Astrocyte of the spinal cord (primary cell): ENCODE measurements at regions not wholly inside any gene's neighbourhood (a gene's known extent, or its start where the extent isn't known, plus 50 kb on each side); places are given as distances from the start of the nearest gene placed in this dataset.

Source experiments
- DNase-seq: peaks from one replicate; pipeline ENCODE4 v3.0.0; 2011; ENCODE audit warnings: low read depth, low spot score
- H3K4me3 ChIP-seq: 2 replicates; pipeline ENCODE4 v1.5.1; 2011; ENCODE audit warnings: low read depth, mild to moderate bottlenecking, low read length, moderate library complexity
- CTCF ChIP-seq: IDR thresholded peaks from 2 replicates; pipeline ENCODE4 v1.5.1; 2012; ENCODE audit warnings: low read depth, mild to moderate bottlenecking, low read length, inconsistent platforms
- in situ Hi-C: cut with HindIII; loops from 2 replicates; pipeline ENCODE4 v1.10.0; 2017; ENCODE audit warnings: low sequenced_read_pairs

DNA sequence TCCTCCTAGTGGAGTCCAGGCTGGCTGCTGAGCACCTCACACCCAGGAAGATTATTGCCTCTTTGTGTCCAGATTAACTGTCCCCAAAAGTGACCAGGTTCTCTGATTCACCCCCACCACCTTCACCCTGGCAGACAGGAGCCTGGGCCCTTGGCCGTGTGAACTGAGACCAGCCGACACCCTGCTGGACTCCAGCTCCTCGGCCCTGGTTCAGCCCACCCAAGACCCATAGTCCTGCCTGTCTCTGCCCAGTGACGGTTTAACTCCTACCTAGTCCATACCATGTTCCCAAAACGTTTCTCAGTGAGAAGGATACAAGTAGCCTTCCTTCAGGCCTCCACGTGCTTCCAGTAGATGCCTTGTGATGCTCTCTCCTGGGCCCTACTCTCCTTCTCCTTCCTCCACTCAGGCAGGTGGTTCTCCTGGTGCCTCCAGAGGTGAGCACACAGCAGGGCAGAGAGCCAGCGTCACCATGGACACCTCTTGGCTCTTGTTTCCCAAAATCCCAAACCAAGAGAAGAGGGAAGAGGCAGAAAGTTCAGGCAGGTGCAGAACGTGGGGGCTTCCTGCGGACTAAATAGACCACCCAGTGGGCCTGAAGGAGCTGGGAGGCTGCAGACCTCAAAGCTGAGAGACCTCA is 134.4 kb upstream of the CST7 start:
- H3K4me3 ChIP-seq = no peak overlapping the region
- in situ Hi-C loops = no loop called here
- TF ChIP-seq CTCF = no peak
- no peak for DNase-seq

GRCh38 chr20:24815196-24815815 is 133.8 kb upstream of the CST7 start:
- TF ChIP-seq CTCF = no peak
- no peak for DNase-seq
- in situ Hi-C loops = no loop called here
- no peak overlapping the region for H3K4me3 ChIP-seq

- in situ Hi-C loops = no loop called here
- H3K4me3 ChIP-seq = no peak overlapping the region
- DNase-seq = no peak
- TF ChIP-seq CTCF = no peak
Observed at GRCh38 chr20:24815931-24816330, 133.1 kb upstream of the CST7 start.

- H3K4me3 ChIP-seq = no peak overlapping the region
- DNase-seq = no peak
- TF ChIP-seq CTCF = no peak
- in situ Hi-C loops = no loop called here
Observed at GRCh38 chr20:24816431-24816830, 132.6 kb upstream of the CST7 start.

- no peak for TF ChIP-seq CTCF
- H3K4me3 ChIP-seq = no peak overlapping the region
- no peak for DNase-seq
- in situ Hi-C loops = no loop called here
Observed at GRCh38 chr20:24816907-24817306, 132.2 kb upstream of the CST7 start.

DNA sequence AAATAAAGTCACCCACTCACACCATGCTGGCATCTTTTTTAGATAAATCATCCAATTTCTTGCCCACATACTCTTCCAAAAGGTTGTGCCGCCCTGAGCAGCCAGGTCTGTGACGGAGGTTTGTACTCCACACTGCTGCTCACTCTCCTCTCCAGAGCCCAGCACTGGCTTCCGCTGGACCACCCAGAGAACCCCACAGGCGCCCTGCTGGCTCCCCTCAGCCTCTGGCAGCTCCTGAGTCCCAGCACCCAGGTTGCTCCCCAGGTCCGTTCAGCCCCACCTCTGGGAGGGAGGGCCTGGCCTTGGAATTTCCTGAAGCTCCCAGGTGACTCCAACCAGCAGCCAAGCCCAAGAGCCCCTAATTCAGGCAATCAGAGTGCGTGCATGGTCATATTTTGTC is 131.7 kb upstream of the CST7 start:
- no peak for DNase-seq
- H3K4me3 ChIP-seq = no peak overlapping the region
- no peak for TF ChIP-seq CTCF
- in situ Hi-C loops = no loop called here
